WI38 (cell line): ENCODE measurements at regions not wholly inside any gene's neighbourhood (a gene's known extent, or its start where the extent isn't known, plus 50 kb on each side); places are given as distances from the start of the nearest gene placed in this dataset.

Experiments used
- H3K4me3 ChIP-seq: 2 replicates; pipeline ENCODE4 v1.5.1; 2011; ENCODE audit warnings: low read depth, mild to moderate bottlenecking, control low read depth, low read length
- CTCF ChIP-seq: IDR thresholded peaks from 2 replicates; pipeline ENCODE4 v1.5.1; 2012; ENCODE audit warnings: low read depth, mild to moderate bottlenecking, control low read depth, low read length

DNA sequence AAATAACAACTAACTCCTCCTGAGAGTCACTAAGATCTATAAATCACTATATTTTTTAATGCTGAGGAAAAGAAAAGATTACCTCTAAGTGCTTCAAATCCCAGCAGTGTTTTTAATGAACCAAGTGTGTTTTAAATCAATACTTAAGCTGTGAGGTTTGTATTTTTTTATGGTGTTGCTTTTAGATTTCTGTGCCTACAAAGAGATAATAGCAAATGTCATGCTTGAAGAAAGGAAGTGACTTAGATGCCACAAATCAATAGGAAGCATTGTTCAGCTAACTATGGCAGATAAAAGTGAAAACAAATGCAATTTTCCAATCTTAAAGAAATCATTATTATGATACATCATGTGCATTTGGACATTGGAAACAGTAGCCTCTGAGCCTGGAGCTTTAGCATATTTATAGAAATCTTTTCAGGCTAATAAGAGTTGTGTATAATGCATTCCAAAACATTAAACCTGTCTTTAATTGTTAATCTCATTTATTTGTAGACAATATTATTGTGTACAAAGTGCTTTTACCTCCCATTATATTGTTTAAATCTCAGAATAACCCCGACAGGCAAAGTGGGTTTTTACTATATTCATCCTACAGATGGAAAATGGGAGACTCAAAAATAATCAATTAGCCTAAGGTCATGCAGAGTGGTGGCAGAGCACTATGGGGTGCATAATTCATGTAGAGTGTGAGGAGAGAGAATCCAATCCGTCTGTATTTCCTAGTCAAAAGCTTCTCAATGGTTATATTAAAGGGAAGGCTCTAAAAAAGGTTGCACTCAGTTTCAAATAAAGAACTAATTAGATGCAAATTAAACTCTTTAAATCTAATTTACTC is 486.2 kb downstream of the NAV3 start:
- no peak for TF ChIP-seq CTCF
- H3K4me3 ChIP-seq, result no peak overlapping the region

DNA sequence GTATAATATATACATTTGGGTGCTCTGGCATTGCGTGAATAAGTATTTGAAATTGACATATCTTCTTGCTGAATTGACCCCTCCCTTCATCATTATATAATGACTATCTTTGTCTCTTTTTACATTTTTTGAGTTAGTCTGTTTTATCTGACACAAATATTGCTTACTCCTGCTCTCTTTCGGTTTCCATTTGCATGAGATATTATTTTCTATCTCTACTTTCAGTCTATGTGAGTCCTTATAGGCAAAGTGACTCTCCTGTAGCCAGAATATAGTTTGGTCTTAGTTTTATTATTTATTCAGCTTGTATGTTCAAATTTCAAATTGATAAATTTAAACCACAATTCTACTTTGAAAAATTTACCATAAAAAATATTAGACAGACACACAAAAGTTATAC is 491.0 kb downstream of the NAV3 start:
- H3K4me3 ChIP-seq, result no peak overlapping the region
- TF ChIP-seq CTCF, result no peak

- TF ChIP-seq CTCF, result no peak
- no peak overlapping the region for H3K4me3 ChIP-seq
Observed at GRCh38 chr12:78323226-78323625, 492.5 kb downstream of the NAV3 start.

DNA sequence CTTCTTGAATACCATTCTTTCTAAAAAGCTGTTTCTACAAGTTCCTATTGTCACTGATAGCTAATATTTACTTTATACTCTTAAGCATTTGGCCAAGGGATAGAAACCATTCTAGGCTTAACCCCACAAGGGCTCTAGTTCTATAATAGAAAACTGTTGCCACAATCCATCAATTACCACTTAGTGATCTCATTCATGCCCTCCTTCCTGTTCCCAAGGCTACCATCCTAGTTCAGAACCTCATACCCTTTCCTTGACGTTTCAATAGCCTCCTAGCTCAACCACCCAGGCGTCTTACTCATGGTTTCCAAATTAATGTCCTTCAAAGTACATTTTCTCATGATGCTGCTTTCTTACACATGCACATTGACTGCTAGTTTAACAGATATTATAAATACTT is 493.5 kb downstream of the NAV3 start:
- TF ChIP-seq CTCF, result no peak
- no peak overlapping the region for H3K4me3 ChIP-seq

GRCh38 chr12:78328524-78328923 is 497.8 kb downstream of the NAV3 start:
- no peak for TF ChIP-seq CTCF
- H3K4me3 ChIP-seq, result no peak overlapping the region

DNA sequence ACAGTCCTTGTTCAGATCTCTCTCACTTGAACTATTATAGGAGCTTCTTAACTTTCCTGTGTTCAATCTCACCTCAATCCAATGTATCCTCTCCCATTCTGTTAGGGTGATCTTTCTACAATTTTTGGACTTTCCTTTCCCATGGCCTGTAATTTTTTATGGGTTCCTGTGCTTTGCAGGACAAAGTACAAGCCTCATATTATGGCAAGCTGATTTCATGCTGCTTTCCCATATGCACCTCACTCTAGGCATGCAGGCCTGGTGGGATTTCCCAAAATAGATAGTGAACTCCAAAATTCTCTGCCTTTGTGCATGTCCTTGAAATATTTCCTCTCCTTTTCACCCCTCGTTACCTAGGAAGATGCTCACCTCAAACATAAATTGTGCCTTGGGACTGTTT is 499.4 kb downstream of the NAV3 start:
- no peak overlapping the region for H3K4me3 ChIP-seq
- no peak for TF ChIP-seq CTCF

- TF ChIP-seq CTCF, result no peak
Observed at GRCh38 chr12:78331181-78331580, 500.5 kb downstream of the NAV3 start.

More at GRCh38 chr12:78331181-78331580, 500.5 kb downstream of the NAV3 start:
- no peak overlapping the region for H3K4me3 ChIP-seq
